Epidermal melanocyte (primary cell): ENCODE measurements at regions not wholly inside any gene's neighbourhood (a gene's known extent, or its start where the extent isn't known, plus 50 kb on each side); places are given as distances from the start of the nearest gene placed in this dataset.
"Not testable (repeated sequence)": the region's sequence is repeated elsewhere in the genome, so short reads cannot be mapped to it uniquely, and the experiment has no call there.

Experiments used
- DNase-seq: peaks from one replicate; pipeline ENCODE4 v3.0.0; 2011; ENCODE audit warnings: low spot score; ENCODE audit not compliant: insufficient read length

- no peak for DNase-seq
Observed at GRCh38 chr2:149763358-149763757, 175.8 kb upstream of the MMADHC start.

GRCh38 chr2:149761611-149762010 lies 174.0 kb upstream of the MMADHC start:
- no peak for DNase-seq

- not testable (repeated sequence) for DNase-seq
Observed at GRCh38 chr2:149759382-149759781, 171.8 kb upstream of the MMADHC start.

- DNase-seq, result not testable (repeated sequence)
Observed at GRCh38 chr2:149754722-149755121, 167.1 kb upstream of the MMADHC start.

GRCh38 chr2:149747456-149747855 lies 159.9 kb upstream of the MMADHC start:
- no peak for DNase-seq

GRCh38 chr2:149745396-149746230 lies 158.0 kb upstream of the MMADHC start:
- no peak for DNase-seq

- no peak for DNase-seq
Observed at GRCh38 chr2:149744865-149745264, 157.3 kb upstream of the MMADHC start.

GRCh38 chr2:149743842-149744448 lies 156.4 kb upstream of the MMADHC start:
- peak; percentile 27 for DNase-seq

GRCh38 chr2:149741646-149742045 lies 154.1 kb upstream of the MMADHC start:
- DNase-seq, result no peak

GRCh38 chr2:149740490-149740889 lies 152.9 kb upstream of the MMADHC start:
- no peak for DNase-seq

- DNase-seq, result no peak
Observed at GRCh38 chr2:149739883-149740265, 152.3 kb upstream of the MMADHC start.

GRCh38 chr2:149739171-149739882 lies 151.8 kb upstream of the MMADHC start:
- no peak for DNase-seq

GRCh38 chr2:149738767-149739166 lies 151.2 kb upstream of the MMADHC start:
- no peak for DNase-seq

GRCh38 chr2:149737896-149738295 lies 150.3 kb upstream of the MMADHC start:
- DNase-seq, result no peak

- no peak for DNase-seq
Observed at GRCh38 chr2:149735237-149735958, 147.8 kb upstream of the MMADHC start.

- no peak for DNase-seq
Observed at GRCh38 chr2:149733936-149734685, 146.5 kb upstream of the MMADHC start.

- no peak for DNase-seq
Observed at GRCh38 chr2:149732730-149733290, 145.2 kb upstream of the MMADHC start.

- DNase-seq, result no peak
Observed at GRCh38 chr2:149732001-149732685, 144.6 kb upstream of the MMADHC start.

GRCh38 chr2:149731079-149731478 lies 143.5 kb upstream of the MMADHC start:
- no peak for DNase-seq

GRCh38 chr2:149729586-149729985 lies 142.0 kb upstream of the MMADHC start:
- DNase-seq, result no peak
